Neuronal stem cell (in vitro differentiated cells): ENCODE measurements at regions not wholly inside any gene's neighbourhood (a gene's known extent, or its start where the extent isn't known, plus 50 kb on each side); places are given as distances from the start of the nearest gene placed in this dataset.

Experiments used
- DNase-seq: peaks from one replicate; pipeline ENCODE4 v3.0.0-alpha.2; 2013; ENCODE audit warnings: low spot score
- H2AFZ ChIP-seq: one replicate; pipeline ENCODE4 v1.6.1; 2013; ENCODE audit warnings: mild to moderate bottlenecking, low read length, inconsistent platforms
- H2AK5ac ChIP-seq: 2 replicates; pipeline ENCODE4 v1.6.1; 2013; ENCODE audit warnings: low read depth, mild to moderate bottlenecking, inconsistent platforms, low read length, moderate library complexity, mixed read lengths
- H2BK120ac ChIP-seq: 2 replicates; pipeline ENCODE4 v1.6.1; 2013; ENCODE audit warnings: low read depth, mild to moderate bottlenecking, inconsistent platforms, low read length, moderate library complexity, mixed read lengths
- H2BK12ac ChIP-seq: one replicate; pipeline ENCODE4 v1.6.1; 2013; ENCODE audit warnings: low read length, inconsistent platforms
- H2BK15ac ChIP-seq: 2 replicates; pipeline ENCODE4 v1.6.1; 2013; ENCODE audit warnings: mild to moderate bottlenecking, low read length, inconsistent platforms, mixed read lengths
- H2BK5ac ChIP-seq: one replicate; pipeline ENCODE4 v1.6.1; 2013; ENCODE audit warnings: inconsistent platforms, mild to moderate bottlenecking, low read length, moderate library complexity
- H3K14ac ChIP-seq: one replicate; pipeline ENCODE4 v1.6.1; 2013; ENCODE audit warnings: low read length, inconsistent platforms
- H3K18ac ChIP-seq: 2 replicates; pipeline ENCODE4 v1.6.1; 2013; ENCODE audit warnings: low read length, inconsistent platforms
- H3K23ac ChIP-seq: 2 replicates; pipeline ENCODE4 v1.6.1; 2013; ENCODE audit warnings: low read depth, mild to moderate bottlenecking, mixed read lengths, low read length, inconsistent platforms; ENCODE audit not compliant: poor library complexity
- H3K27ac ChIP-seq: replicated peaks from 3 replicates; pipeline ENCODE4 v1.5.1; 2013; ENCODE audit warnings: low read length, inconsistent platforms
- H3K27me3 ChIP-seq, 3 experiments: 2 replicates each; pipeline ENCODE4 v1.6.1; 2013; ENCODE audit warnings: low read length in 3 of 3, mild to moderate bottlenecking in 2 of 3, inconsistent platforms in 1 of 3, low read depth in 1 of 3, mixed read lengths in 1 of 3, moderate library complexity in 1 of 3; ENCODE audit not compliant: control insufficient read depth in 3 of 3, insufficient read depth in 3 of 3
- H3K36me3 ChIP-seq, 2 donors: replicated peaks in 1 of 2; 2 replicates each; pipeline ENCODE4 v1.6.1; 2013; ENCODE audit warnings: low read length in 2 of 2; ENCODE audit not compliant: control insufficient read depth in 2 of 2, insufficient read depth in 2 of 2
- H3K4ac ChIP-seq: 2 replicates; pipeline ENCODE4 v1.6.1; 2013; ENCODE audit warnings: inconsistent platforms, mild to moderate bottlenecking, low read length, moderate library complexity
- H3K4me1 ChIP-seq, 2 donors: 1 replicate in 1 of 2; 2 replicates in 1 of 2; pipeline ENCODE4 v1.6.1; 2013; ENCODE audit warnings: low read length in 2 of 2, low read depth in 1 of 2; ENCODE audit not compliant: control insufficient read depth in 2 of 2, insufficient read depth in 1 of 2
- H3K4me2 ChIP-seq: one replicate; pipeline ENCODE4 v1.6.1; 2013; ENCODE audit warnings: mild to moderate bottlenecking, low read length, inconsistent platforms; ENCODE audit not compliant: insufficient read depth, poor library complexity, severe bottlenecking
- H3K4me3 ChIP-seq, 2 donors: 2 replicates each; pipeline ENCODE4 v1.5.1; 2013; ENCODE audit warnings: low read length in 2 of 2, mild to moderate bottlenecking in 2 of 2, inconsistent platforms in 1 of 2, moderate library complexity in 1 of 2
- H3K79me1 ChIP-seq: one replicate; pipeline ENCODE4 v1.6.1; 2013; ENCODE audit warnings: low read depth, mild to moderate bottlenecking, inconsistent platforms, low read length, moderate library complexity
- H3K9ac ChIP-seq: one replicate; pipeline ENCODE4 v1.6.1; 2013; ENCODE audit warnings: mild to moderate bottlenecking, low read depth, low read length, inconsistent platforms; ENCODE audit not compliant: poor library complexity
- H3K9me3 ChIP-seq, 2 donors: replicated peaks in 1 of 2; 2 replicates each; pipeline versions ENCODE3 to v1.6.1; 2013; ENCODE audit warnings: low read length in 2 of 2, mild to moderate bottlenecking in 2 of 2, inconsistent platforms in 1 of 2, low read depth in 1 of 2, mixed read lengths in 1 of 2, moderate library complexity in 1 of 2; ENCODE audit not compliant: control insufficient read depth in 2 of 2, insufficient read depth in 1 of 2
- H4K8ac ChIP-seq: one replicate; pipeline ENCODE4 v1.6.1; 2013; ENCODE audit warnings: low read depth, mild to moderate bottlenecking, inconsistent platforms, low read length, moderate library complexity
- H4K91ac ChIP-seq: one replicate; pipeline ENCODE4 v1.6.1; 2013; ENCODE audit warnings: low read length, low read depth, mild to moderate bottlenecking, inconsistent platforms; ENCODE audit not compliant: poor library complexity
- WGBS, 2 donors: extraction: QIAGEN DNeasy Blood & Tissue Kit; methylation state at CpG; one replicate each; pipeline ENCODE4 v1.1.7; 2013; ENCODE audit warnings: missing lambda C conversion rate in 2 of 2, mixed read lengths in 1 of 2; ENCODE audit not compliant: insufficient read length in 2 of 2, insufficient replicate concordance in 1 of 2; ENCODE audit errors: extremely low coverage in 2 of 2; 5-methylcytosine and 5-hydroxymethylcytosine counted together

GRCh38 chr14:106201376-106201775 lies 675.0 kb downstream of the TMEM121 start:
- Histone ChIP-seq H3K4ac (no peak overlapping the region), H2AFZ (no peak overlapping the region), H2AK5ac (no peak overlapping the region), H2BK120ac (no peak overlapping the region), H2BK5ac (no peak overlapping the region), H3K14ac (no peak overlapping the region), H2BK12ac (no peak overlapping the region), H3K9me3 (peaks cover 0 to 32% of the 10 kb centered on the region in 2 donors), H3K9ac (no peak overlapping the region), H3K18ac (no peak overlapping the region), H3K27ac (no peak overlapping the region), H3K79me1 (no peaks in the 10 kb centered on the region), H4K8ac (no peak overlapping the region), H3K4me2 (no peak overlapping the region), H3K23ac (no peak overlapping the region), H3K4me3 (no peak overlapping the region), H3K4me1 (no peaks in the 10 kb centered on the region), H3K27me3 (peaks cover 0 to 20% (median 0%) of the 10 kb centered on the region in 3 experiments), H3K36me3 (no peaks in the 10 kb centered on the region), H2BK15ac (no peak overlapping the region), H4K91ac (no peak overlapping the region)
- no CpG with 5 or more reads among the region's 2 CpGs for WGBS, 2 donors
- DNase-seq, result no peak

GRCh38 chr14:106203438-106203837 lies 677.1 kb downstream of the TMEM121 start:
- Histone ChIP-seq H3K18ac (no peak overlapping the region), H3K4me1 (no peaks in the 10 kb centered on the region), H3K23ac (no peak overlapping the region), H3K36me3 (no peaks in the 10 kb centered on the region), H2BK15ac (no peak overlapping the region), H3K4me2 (no peak overlapping the region), H2BK12ac (no peak overlapping the region), H3K9ac (no peak overlapping the region), H2AK5ac (no peak overlapping the region), H3K79me1 (no peaks in the 10 kb centered on the region), H3K27me3 (peaks cover 0 to 16% (median 0%) of the 10 kb centered on the region in 3 experiments), H2AFZ (no peak overlapping the region), H3K4ac (no peak overlapping the region), H2BK120ac (no peak overlapping the region), H2BK5ac (no peak overlapping the region), H3K14ac (no peak overlapping the region), H3K9me3 (peaks cover 0 to 40% of the 10 kb centered on the region in 2 donors), H4K8ac (no peak overlapping the region), H3K4me3 (no peak overlapping the region), H4K91ac (no peak overlapping the region), H3K27ac (no peak overlapping the region)
- DNase-seq, result no peak
- WGBS, 2 donors, result no CpG with 5 or more reads among the region's 9 CpGs

- no CpG with 5 or more reads among the region's 18 CpGs for WGBS, 2 donors
- H2BK5ac ChIP-seq, result no peak overlapping the region
- DNase-seq, result no peak
Measured at GRCh38 chr14:106204063-106204462, 677.7 kb downstream of the TMEM121 start.

GRCh38 chr14:106207316-106207715 lies 680.9 kb downstream of the TMEM121 start:
- Histone ChIP-seq H3K14ac (no peak overlapping the region), H4K91ac (no peak overlapping the region), H3K4ac (no peak overlapping the region), H4K8ac (no peak overlapping the region), H3K27ac (no peak overlapping the region), H2BK15ac (no peak overlapping the region), H2BK120ac (no peak overlapping the region), H3K9ac (no peak overlapping the region), H2AK5ac (no peak overlapping the region), H3K23ac (no peak overlapping the region), H3K4me2 (no peak overlapping the region), H3K4me1 (no peaks in the 10 kb centered on the region), H3K27me3 (peaks cover 0 to 7% (median 0%) of the 10 kb centered on the region in 3 experiments), H2BK12ac (no peak overlapping the region), H2BK5ac (no peak overlapping the region), H3K9me3 (peaks cover 0 to 35% of the 10 kb centered on the region in 2 donors), H3K4me3 (no peak overlapping the region), H3K79me1 (no peaks in the 10 kb centered on the region), H2AFZ (no peak overlapping the region), H3K18ac (no peak overlapping the region), H3K36me3 (no peaks in the 10 kb centered on the region)
- no peak for DNase-seq
- no CpG with 5 or more reads among the region's 1 CpG for WGBS, 2 donors

More at GRCh38 chr14:106204063-106204462, 677.7 kb downstream of the TMEM121 start:
- H4K8ac ChIP-seq, result no peak overlapping the region
- H3K4me1 ChIP-seq, result no peaks in the 10 kb centered on the region
- H3K14ac ChIP-seq, result no peak overlapping the region
- no peaks in the 10 kb centered on the region for H3K79me1 ChIP-seq
- H2AFZ ChIP-seq, result no peak overlapping the region
- H3K9ac ChIP-seq, result no peak overlapping the region
- no peak overlapping the region for H3K4me3 ChIP-seq
- H3K4me2 ChIP-seq, result no peak overlapping the region
- no peak overlapping the region for H2BK12ac ChIP-seq
- no peak overlapping the region for H3K4ac ChIP-seq
- H2AK5ac ChIP-seq, result no peak overlapping the region
- no peak overlapping the region for H4K91ac ChIP-seq
- peaks cover 0 to 13% (median 0%) of the 10 kb centered on the region in 3 experiments for H3K27me3 ChIP-seq
- H3K27ac ChIP-seq, result no peak overlapping the region
- H3K18ac ChIP-seq, result no peak overlapping the region
- no peaks in the 10 kb centered on the region for H3K36me3 ChIP-seq
- H2BK15ac ChIP-seq, result no peak overlapping the region
- no peak overlapping the region for H2BK120ac ChIP-seq
- H3K23ac ChIP-seq, result no peak overlapping the region
- peaks cover 0 to 39% of the 10 kb centered on the region in 2 donors for H3K9me3 ChIP-seq
